Esophagus muscularis mucosa (tissue), 4 donors: ENCODE measurements at regions not wholly inside any gene's neighbourhood (a gene's known extent, or its start where the extent isn't known, plus 50 kb on each side); places are given as distances from the start of the nearest gene placed in this dataset.

ENCODE experiments used
- DNase-seq: peaks from one replicate; pipeline ENCODE4 v3.0.0-alpha.2; 2017; ENCODE audit errors: extremely low spot score
- H3K27ac ChIP-seq, 4 donors: fragments of 200-600 bp; sonication (generic); replicated peaks in 1 of 4; 1 replicate in 3 of 4; 2 replicates in 1 of 4; pipeline ENCODE4 v1.5.1; 2016 to 2019; ENCODE audit warnings: mild to moderate bottlenecking in 1 of 4
- H3K27me3 ChIP-seq, 4 donors: fragments of 200-600 bp; sonication (generic); one replicate each; pipeline versions ENCODE4 v1.5.1 to v1.6.0; 2016 to 2019
- H3K36me3 ChIP-seq, 4 donors: fragments of 200-600 bp; sonication (generic); one replicate each; pipeline ENCODE4 v1.5.1; 2016 to 2019
- H3K4me1 ChIP-seq, 4 donors: fragments of 200-600 bp; sonication (generic); one replicate each; pipeline ENCODE4 v1.5.1; 2016 to 2019
- H3K4me3 ChIP-seq, 4 donors: fragments of 200-600 bp; sonication (generic); 1 replicate in 2 of 4; 2 replicates in 2 of 4; pipeline ENCODE4 v1.5.1; 2016 to 2019; ENCODE audit warnings: mild to moderate bottlenecking in 4 of 4, moderate library complexity in 1 of 4
- H3K9me3 ChIP-seq, 4 donors: fragments of 200-600 bp; sonication (generic); 1 replicate in 3 of 4; 2 replicates in 1 of 4; pipeline ENCODE4 v1.5.1; 2016 to 2019
- CTCF ChIP-seq, 3 experiments: fragments of 200-600 bp in 2 of 3; fragments of 450-650 bp in 1 of 3; sonication (generic) in 2 of 3; IDR thresholded peaks; one replicate each; pipeline ENCODE4 v1.5.1; 2017 to 2019; ENCODE audit warnings: antibody characterized with exemption in 3 of 3, mild to moderate bottlenecking in 2 of 3, moderate library complexity in 1 of 3
- EP300 ChIP-seq: sonication (generic); formaldehyde crosslinking; IDR thresholded peaks from one replicate; pipeline ENCODE4 v1.6.1; 2017; ENCODE audit warnings: antibody characterized with exemption
- POLR2A ChIP-seq: fragments of 450-650 bp; IDR thresholded peaks from one replicate; pipeline ENCODE4 v1.6.1; 2017; ENCODE audit warnings: antibody characterized with exemption, moderate library complexity, mild to moderate bottlenecking, low read depth
- POLR2AphosphoS5 ChIP-seq, 2 donors: sonication (generic); formaldehyde crosslinking; IDR thresholded peaks; one replicate each; pipeline ENCODE4 v1.6.1; 2017; ENCODE audit warnings: antibody characterized with exemption in 2 of 2
- WGBS: methylation state at CpG from one replicate; pipeline ENCODE4 v1.1.5; 2018; 5-methylcytosine and 5-hydroxymethylcytosine counted together
- intact Hi-C: fragments of 100-400 bp; cut with DNase I; formaldehyde crosslinking; loops from one replicate; pipeline ENCODE4 v1.15.1; 2023

- H3K36me3 ChIP-seq: no peaks in the 10 kb centered on the region
- DNase-seq: no peak
- no peak overlapping the region for H3K27ac ChIP-seq
- no peaks in the 10 kb centered on the region for H3K9me3 ChIP-seq
- no peak overlapping the region for H3K4me3 ChIP-seq
- intact Hi-C loops: no loop called here
- no peaks in the 10 kb centered on the region for H3K27me3 ChIP-seq
- TF ChIP-seq POLR2A (no peak), POLR2AphosphoS5 (IDR thresholded peaks at IDR 0.05) (no peak), CTCF (IDR thresholded peaks at IDR 0.05) (no peak), EP300 (no peak)
- H3K4me1 ChIP-seq: no peaks in the 10 kb centered on the region
Observed at GRCh38 chr11:23232652-23233051, 372.4 kb upstream of the CCDC179 start.

- 64% methylated on average over 3 of the region's 3 CpGs for WGBS
Observed at GRCh38 chr11:23233075-23233474, 372.8 kb upstream of the CCDC179 start.

GRCh38 chr11:23236826-23237555 is 376.7 kb upstream of the CCDC179 start:
- TF ChIP-seq POLR2A (no peak), CTCF (IDR thresholded peaks at IDR 0.05) (no peak), POLR2AphosphoS5 (IDR thresholded peaks at IDR 0.05) (no peak), EP300 (no peak)
- intact Hi-C loops: no loop called here
- 57% methylated on average over 2 of the region's 2 CpGs for WGBS

More at GRCh38 chr11:23233075-23233474, 372.8 kb upstream of the CCDC179 start:
- no peaks in the 10 kb centered on the region for H3K4me1 ChIP-seq
- H3K36me3 ChIP-seq: no peaks in the 10 kb centered on the region
- no peaks in the 10 kb centered on the region for H3K9me3 ChIP-seq
- no peak overlapping the region for H3K4me3 ChIP-seq
- intact Hi-C loops: no loop called here
- H3K27me3 ChIP-seq: no peaks in the 10 kb centered on the region
- TF ChIP-seq POLR2AphosphoS5 (IDR thresholded peaks at IDR 0.05): no peak
- TF ChIP-seq CTCF (IDR thresholded peaks at IDR 0.05): no peak
- TF ChIP-seq POLR2A: no peak
- no peak overlapping the region for H3K27ac ChIP-seq
- DNase-seq: no peak

GRCh38 chr11:23252426-23252825 is 392.2 kb upstream of the CCDC179 start:
- no peak overlapping the region for H3K4me3 ChIP-seq
- no peaks in the 10 kb centered on the region for H3K9me3 ChIP-seq
- H3K27ac ChIP-seq: no peak overlapping the region
- H3K4me1 ChIP-seq: no peaks in the 10 kb centered on the region
- 48% methylated on average over 1 of the region's 1 CpG for WGBS
- intact Hi-C loops: no loop called here
- H3K36me3 ChIP-seq: no peaks in the 10 kb centered on the region
- no peaks in the 10 kb centered on the region for H3K27me3 ChIP-seq
- DNase-seq: no peak
- TF ChIP-seq POLR2A: no peak
- TF ChIP-seq CTCF (IDR thresholded peaks at IDR 0.05): no peak
- no peak for TF ChIP-seq EP300
- TF ChIP-seq POLR2AphosphoS5 (IDR thresholded peaks at IDR 0.05): no peak

More at GRCh38 chr11:23236826-23237555, 376.7 kb upstream of the CCDC179 start:
- Histone ChIP-seq H3K4me1 (no peaks in the 10 kb centered on the region), H3K27me3 (no peaks in the 10 kb centered on the region), H3K36me3 (no peaks in the 10 kb centered on the region), H3K27ac (no peak overlapping the region), H3K9me3 (no peaks in the 10 kb centered on the region), H3K4me3 (no peak overlapping the region)
- no peak for DNase-seq

- Histone ChIP-seq H3K4me3 (no peak overlapping the region), H3K4me1 (no peaks in the 10 kb centered on the region), H3K27me3 (no peaks in the 10 kb centered on the region), H3K36me3 (no peaks in the 10 kb centered on the region), H3K27ac (no peak overlapping the region), H3K9me3 (no peaks in the 10 kb centered on the region)
- intact Hi-C loops: no loop called here
- DNase-seq: no peak
- TF ChIP-seq CTCF (IDR thresholded peaks at IDR 0.05): no peak
- TF ChIP-seq EP300: no peak
- no peak for TF ChIP-seq POLR2A
- TF ChIP-seq POLR2AphosphoS5 (IDR thresholded peaks at IDR 0.05): no peak
Observed at GRCh38 chr11:23257088-23257487, 396.8 kb upstream of the CCDC179 start.
